IMR-90 (cell line): ENCODE measurements at regions not wholly inside any gene's neighbourhood (a gene's known extent, or its start where the extent isn't known, plus 50 kb on each side); places are given as distances from the start of the nearest gene placed in this dataset.

Experiments used
- ATAC-seq: fragments of 200-7000 bp; cut with Tn5 transposase; 2 replicates; pipeline ENCODE4 v1.9.1; 2020; ENCODE audit warnings: low read depth, mild to moderate bottlenecking, moderate library complexity
- BruUV-seq: library from RNA; stranded (reverse); fragments of 400-500 nt; replicated peaks from 2 replicates; lab custom pipeline; 2021; lab: Mats Ljungman, UMichigan
- CTCF ChIA-PET: fragments of 300-600 bp; formaldehyde crosslinking; extraction: SDS; loops from one replicate; lab custom pipeline; 2021; ENCODE audit warnings: antibody characterized with exemption; lab: Yijun Ruan, JAX
- POLR2A ChIA-PET: fragments of 300-600 bp; sonication (Branson Sonifier 250); formaldehyde crosslinking; loops from one replicate; lab custom pipeline; 2022; ENCODE audit warnings: antibody characterized with exemption; ENCODE audit not compliant: unreplicated experiment; lab: Charles Lee
- DNase-seq: peaks from one replicate; pipeline ENCODE4 v3.0.0; 2013
- H2AFZ ChIP-seq: replicated peaks from 2 replicates; pipeline ENCODE3; 2013; ENCODE audit warnings: low read length, mild to moderate bottlenecking; ENCODE audit not compliant: poor library complexity
- H2AK5ac ChIP-seq: 2 replicates; pipeline ENCODE4 v1.6.1; 2013; ENCODE audit warnings: low read depth, low read length, inconsistent platforms
- H2AK9ac ChIP-seq: replicated peaks from 2 replicates; pipeline ENCODE3; 2013; ENCODE audit warnings: mild to moderate bottlenecking, low read depth, low read length, moderate library complexity; ENCODE audit not compliant: poor library complexity
- H2BK120ac ChIP-seq: 2 replicates; pipeline ENCODE4 v1.6.1; 2013; ENCODE audit warnings: low read depth, low read length, inconsistent platforms
- H2BK15ac ChIP-seq: 3 replicates; pipeline ENCODE4 v1.6.1; 2013; ENCODE audit warnings: low read depth, low read length, inconsistent platforms
- H2BK20ac ChIP-seq: 2 replicates; pipeline ENCODE4 v1.6.1; 2013; ENCODE audit warnings: low read depth, mild to moderate bottlenecking, inconsistent platforms, low read length, moderate library complexity
- H2BK5ac ChIP-seq: 2 replicates; pipeline ENCODE4 v1.6.1; 2013; ENCODE audit warnings: mild to moderate bottlenecking, low read depth, low read length, inconsistent platforms; ENCODE audit not compliant: poor library complexity, severe bottlenecking
- H3K14ac ChIP-seq: replicated peaks from 2 replicates; pipeline ENCODE4 v1.6.1; 2013; ENCODE audit warnings: low read depth, low read length, inconsistent platforms
- H3K18ac ChIP-seq: 2 replicates; pipeline ENCODE4 v1.6.1; 2013; ENCODE audit warnings: low read depth, low read length, control low read depth
- H3K23ac ChIP-seq: 2 replicates; pipeline ENCODE4 v1.6.1; 2013; ENCODE audit warnings: low read depth, low read length, inconsistent platforms
- H3K27ac ChIP-seq: 2 replicates; pipeline ENCODE4 v1.5.1; 2013; ENCODE audit warnings: mild to moderate bottlenecking, control low read depth, low read length; ENCODE audit not compliant: insufficient read depth
- H3K27me3 ChIP-seq: 2 replicates; pipeline ENCODE4 v1.6.1; 2013; ENCODE audit warnings: low read length; ENCODE audit not compliant: control insufficient read depth, insufficient read depth
- H3K36me3 ChIP-seq: 2 replicates; pipeline ENCODE4 v1.6.1; 2013; ENCODE audit warnings: low read length, mixed read lengths; ENCODE audit not compliant: control insufficient read depth, insufficient read depth
- H3K4ac ChIP-seq: 2 replicates; pipeline ENCODE4 v1.6.1; 2013; ENCODE audit warnings: low read depth, low read length, inconsistent platforms
- H3K4me1 ChIP-seq: 2 replicates; pipeline ENCODE4 v1.6.1; 2013; ENCODE audit warnings: low read length, mixed read lengths; ENCODE audit not compliant: control insufficient read depth, insufficient read depth
- H3K4me2 ChIP-seq: 2 replicates; pipeline ENCODE4 v1.6.1; 2013; ENCODE audit warnings: low read depth, mild to moderate bottlenecking, control low read depth, low read length, moderate library complexity
- H3K4me3 ChIP-seq: 2 replicates; pipeline ENCODE4 v1.5.1; 2013; ENCODE audit warnings: low read depth, mild to moderate bottlenecking, control low read depth, low read length, moderate library complexity; ENCODE audit not compliant: insufficient read depth
- H3K56ac ChIP-seq: 2 replicates; pipeline ENCODE4 v1.6.1; 2013; ENCODE audit warnings: low read length, inconsistent platforms; ENCODE audit not compliant: insufficient read depth; ENCODE audit errors: extremely low read depth
- H3K79me1 ChIP-seq, 2 experiments: 2 replicates each; pipeline ENCODE4 v1.6.1; 2013; ENCODE audit warnings: low read length in 2 of 2, inconsistent platforms in 1 of 2, low read depth in 1 of 2
- H3K9ac ChIP-seq: 2 replicates; pipeline ENCODE4 v1.6.1; 2013; ENCODE audit warnings: low read depth, low read length, control low read depth
- H3K9me1 ChIP-seq: 2 replicates; pipeline ENCODE4 v1.6.1; 2013; ENCODE audit warnings: low read length, inconsistent platforms; ENCODE audit not compliant: insufficient read depth
- H3K9me3 ChIP-seq: 2 replicates; pipeline ENCODE4 v1.6.1; 2013; ENCODE audit warnings: low read length; ENCODE audit not compliant: control insufficient read depth, insufficient read depth
- H4K20me1 ChIP-seq: 2 replicates; pipeline ENCODE4 v1.6.1; 2013; ENCODE audit warnings: low read length, inconsistent platforms; ENCODE audit not compliant: insufficient read depth
- H4K5ac ChIP-seq: 2 replicates; pipeline ENCODE4 v1.6.1; 2013; ENCODE audit warnings: mild to moderate bottlenecking, low read depth, low read length, control low read depth
- H4K8ac ChIP-seq, 2 experiments: 2 replicates each; pipeline ENCODE4 v1.6.1; 2013; ENCODE audit warnings: low read depth in 2 of 2, low read length in 2 of 2, control low read depth in 1 of 2, inconsistent platforms in 1 of 2
- H4K91ac ChIP-seq: 2 replicates; pipeline ENCODE4 v1.6.1; 2013; ENCODE audit warnings: low read depth, low read length, inconsistent platforms; ENCODE audit not compliant: insufficient read depth
- CTCF ChIP-seq: conservative IDR thresholded peaks from 2 replicates; pipeline ENCODE4 v1.5.1; 2012; ENCODE audit warnings: mild to moderate bottlenecking, low read depth, low read length, improper control_type of control experiment
- MAFK ChIP-seq: IDR thresholded peaks from 2 replicates; pipeline ENCODE4 v1.6.1; 2012; ENCODE audit warnings: low read depth, low read length, improper control_type of control experiment
- MXI1 ChIP-seq: IDR thresholded peaks from 2 replicates; pipeline ENCODE4 v1.6.1; 2012; ENCODE audit warnings: low read depth, mild to moderate bottlenecking, low read length, moderate library complexity, borderline replicate concordance
- WGBS, 2 experiments: methylation state at CpG; one replicate each; pipeline versions ENCODE4 v1.1.5 to v1.1.7; 2013; ENCODE audit warnings: missing lambda C conversion rate in 2 of 2; ENCODE audit not compliant: insufficient read length in 1 of 2; ENCODE audit errors: extremely low coverage in 2 of 2; 5-methylcytosine and 5-hydroxymethylcytosine counted together
- dilution Hi-C: fragments of 300-500 bp; cut with HindIII; formaldehyde crosslinking; loops from one replicate; pipeline ENCODE4 v1.14.3; 2018; ENCODE audit warnings: low sequenced_read_pairs; ENCODE audit not compliant: unreplicated experiment
- in situ Hi-C: fragments of 300-500 bp; cut with MboI; formaldehyde crosslinking; loops from 3 replicates; pipeline ENCODE4 v1.14.3; 2019; ENCODE audit warnings: low sequenced_read_pairs, inconsistent platforms, mixed read lengths
- intact Hi-C: fragments of 100-400 bp; cut with micrococcal nuclease; formaldehyde crosslinking; loops from 2 replicates; pipeline ENCODE4 v1.10.0; 2022

GRCh38 chr18:43793910-43794309, 516.6 kb upstream of the SYT4 start:
- Histone ChIP-seq H3K4ac (no peak overlapping the region), H3K27ac (no peak overlapping the region), H4K20me1 (no peaks in the 10 kb centered on the region), H3K9me3 (no peaks in the 10 kb centered on the region), H4K91ac (no peak overlapping the region), H3K9ac (no peak overlapping the region), H2AK9ac (no peak overlapping the region), H3K4me2 (no peak overlapping the region), H3K9me1 (no peaks in the 10 kb centered on the region), H4K5ac (no peak overlapping the region), H2BK5ac (no peak overlapping the region), H2BK20ac (no peak overlapping the region), H3K36me3 (no peaks in the 10 kb centered on the region), H2BK15ac (no peak overlapping the region), H3K79me1 (no peaks in the 10 kb centered on the region), H2AK5ac (no peak overlapping the region), H2AFZ (no peak overlapping the region), H3K56ac (no peak overlapping the region), H2BK120ac (no peak overlapping the region), H3K18ac (no peak overlapping the region), H3K4me1 (no peaks in the 10 kb centered on the region), H3K23ac (no peak overlapping the region), H3K4me3 (no peak overlapping the region), H4K8ac (no peak overlapping the region), H3K27me3 (no peaks in the 10 kb centered on the region; the same call in 1 of the 2 replicates), H3K14ac (no peak overlapping the region)
- no TSS peak for BruUV-seq
- dilution Hi-C loops (no loop called here), in situ Hi-C loops (no loop called here), intact Hi-C loops (no loop called here)
- no peak for ATAC-seq
- no CpG with 5 or more reads among the region's 1 CpG for WGBS, 2 experiments
- no peak for DNase-seq
- ChIA-PET CTCF (interaction anchor here (0.6 kb wide), 1 partner anchor 29 kb away, joined by 5 read pairs; no protein-coding TSS in a partner anchor), POLR2A (no interaction called here)
- no peak for TF ChIP-seq CTCF
- TF ChIP-seq MAFK: no peak
- TF ChIP-seq MXI1: no peak
